ENCODE measurements at regions not wholly inside any gene's neighbourhood (a gene's known extent, or its start where the extent isn't known, plus 50 kb on each side); places are given as distances from the start of the nearest gene placed in this dataset.
A peak's percentile ranks its signal among the peaks of the same experiment; 100 is the strongest.

- no peak for DNase-seq (ENCODE audit: low read depth in 2 of 2)
Measured at GRCh38 chr7:155202106-155202871, 95.4 kb upstream of the INSIG1 start.

- no peak for DNase-seq (ENCODE audit: low read depth in 2 of 2)
Measured at GRCh38 chr7:155203059-155203881, 94.4 kb upstream of the INSIG1 start.

GRCh38 chr7:155203882-155204691 lies 93.6 kb upstream of the INSIG1 start:
- no peak for DNase-seq (ENCODE audit: low read depth in 2 of 2)

- DNase-seq (ENCODE audit: low read depth in 2 of 2) = no peak
Measured at GRCh38 chr7:155204744-155205367, 92.8 kb upstream of the INSIG1 start.

GRCh38 chr7:155205368-155206317 lies 92.0 kb upstream of the INSIG1 start:
- peak; percentile 84 to 92 for DNase-seq (ENCODE audit: low read depth in 2 of 2)

GRCh38 chr7:155206318-155207020 lies 91.2 kb upstream of the INSIG1 start:
- DNase-seq (ENCODE audit: low read depth in 2 of 2) = peak; percentile 59 to 80

- DNase-seq (ENCODE audit: low read depth in 2 of 2) = no peak
Measured at GRCh38 chr7:155207326-155208002, 90.2 kb upstream of the INSIG1 start.

- no peak for DNase-seq (ENCODE audit: low read depth in 2 of 2)
Measured at GRCh38 chr7:155208681-155209477, 88.8 kb upstream of the INSIG1 start.

- no peak for DNase-seq (ENCODE audit: low read depth in 2 of 2)
Measured at GRCh38 chr7:155209478-155210319, 88.0 kb upstream of the INSIG1 start.

GRCh38 chr7:155210356-155210755 lies 87.3 kb upstream of the INSIG1 start:
- no peak for DNase-seq (ENCODE audit: low read depth in 2 of 2)

GRCh38 chr7:155211173-155211572 lies 86.5 kb upstream of the INSIG1 start:
- DNase-seq (ENCODE audit: low read depth in 2 of 2) = no peak

GRCh38 chr7:155211761-155212160 lies 85.9 kb upstream of the INSIG1 start:
- no peak for DNase-seq (ENCODE audit: low read depth in 2 of 2)

GRCh38 chr7:155212301-155213015 lies 85.2 kb upstream of the INSIG1 start:
- no peak for DNase-seq (ENCODE audit: low read depth in 2 of 2)

GRCh38 chr7:155213385-155213784 lies 84.3 kb upstream of the INSIG1 start:
- no peak for DNase-seq (ENCODE audit: low read depth in 2 of 2)

GRCh38 chr7:155213955-155214740 lies 83.5 kb upstream of the INSIG1 start:
- DNase-seq (ENCODE audit: low read depth in 2 of 2) = no peak
